Activated naive CD4-positive, alpha-beta T cell (primary cell): ENCODE measurements at regions not wholly inside any gene's neighbourhood (a gene's known extent, or its start where the extent isn't known, plus 50 kb on each side); places are given as distances from the start of the nearest gene placed in this dataset.
"Not testable (repeated sequence)": the region's sequence is repeated elsewhere in the genome, so short reads cannot be mapped to it uniquely, and the experiment has no call there.

ENCODE experiments used
- DNase-seq, 4 experiments: peaks; one replicate each; lab custom pipeline; 2025; lab: John Stamatoyannopoulos, UW

DNA sequence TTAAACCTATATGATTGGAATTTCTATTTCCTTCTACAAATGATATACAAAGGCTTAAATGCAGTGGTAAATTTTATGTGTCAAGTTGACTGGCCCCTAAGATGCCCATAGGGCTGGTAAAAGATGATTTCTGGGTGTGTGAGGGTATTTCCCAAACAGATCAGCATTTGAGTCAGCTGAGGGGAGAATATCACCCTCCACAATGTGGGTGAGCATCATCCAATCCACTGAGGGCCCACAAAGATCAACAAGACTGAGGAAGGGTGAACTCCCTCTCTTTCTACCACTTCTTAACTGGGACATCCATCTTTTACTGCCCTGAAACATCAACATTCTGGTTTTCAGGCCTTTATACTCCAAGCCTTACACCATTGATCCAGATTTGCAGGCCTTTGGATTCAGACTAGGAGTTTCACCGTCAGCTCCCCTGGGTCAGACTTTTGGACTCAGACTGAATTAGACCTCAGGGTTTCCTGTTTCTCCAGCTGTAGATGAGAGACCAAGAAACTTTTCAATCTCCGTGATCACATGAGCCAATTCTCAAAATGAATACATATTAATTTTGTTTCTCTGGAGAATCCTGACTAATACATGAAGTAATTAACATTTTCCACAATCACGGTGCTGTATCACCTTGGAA is 1020.7 kb upstream of the SLIT2 start:
- DNase-seq = no peak

DNA sequence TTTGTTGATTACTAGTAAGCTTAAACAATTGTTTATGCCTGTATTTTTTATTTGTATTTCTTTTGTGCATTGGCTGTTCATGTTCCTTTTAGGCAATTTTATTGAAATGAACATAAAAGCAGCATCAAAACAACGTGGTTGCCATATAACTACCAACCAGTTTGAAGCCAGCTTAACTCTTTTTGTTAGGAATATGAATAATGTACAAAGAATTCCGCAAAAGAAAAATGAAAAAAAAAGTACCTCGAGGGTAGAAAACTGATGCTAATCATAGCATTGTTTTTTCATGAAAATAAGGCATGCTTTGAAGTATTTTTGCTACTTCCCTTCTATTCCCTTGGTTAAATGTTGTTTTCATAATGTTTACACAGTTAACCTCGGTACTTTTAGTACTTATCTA is 1024.0 kb upstream of the SLIT2 start:
- no peak for DNase-seq

GRCh38 chr4:19224820-19225219 is 1026.9 kb upstream of the SLIT2 start:
- no peak for DNase-seq

DNA sequence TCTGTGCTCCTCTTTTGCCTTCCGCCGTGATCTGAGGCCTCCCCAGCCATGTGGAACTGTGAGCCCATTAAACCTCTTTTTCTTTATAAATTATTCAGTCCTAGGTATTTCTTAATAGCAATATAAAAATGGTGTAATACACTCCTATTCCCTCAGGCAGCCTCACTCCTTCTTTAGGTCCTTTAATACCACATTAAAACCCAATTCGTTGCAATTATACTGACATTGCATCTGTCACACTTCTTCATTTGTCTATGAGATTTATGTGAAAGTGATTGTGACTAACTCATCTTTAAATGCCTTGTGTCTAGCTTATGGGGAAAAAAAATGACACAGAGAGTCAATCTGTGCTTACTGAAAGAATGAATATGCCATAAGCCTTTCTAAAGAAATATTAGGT is 1035.2 kb upstream of the SLIT2 start:
- no peak for DNase-seq

- DNase-seq = no peak
Observed at GRCh38 chr4:19214591-19215186, 1037.0 kb upstream of the SLIT2 start.

GRCh38 chr4:19213388-19213787 is 1038.3 kb upstream of the SLIT2 start:
- no peak for DNase-seq

DNA sequence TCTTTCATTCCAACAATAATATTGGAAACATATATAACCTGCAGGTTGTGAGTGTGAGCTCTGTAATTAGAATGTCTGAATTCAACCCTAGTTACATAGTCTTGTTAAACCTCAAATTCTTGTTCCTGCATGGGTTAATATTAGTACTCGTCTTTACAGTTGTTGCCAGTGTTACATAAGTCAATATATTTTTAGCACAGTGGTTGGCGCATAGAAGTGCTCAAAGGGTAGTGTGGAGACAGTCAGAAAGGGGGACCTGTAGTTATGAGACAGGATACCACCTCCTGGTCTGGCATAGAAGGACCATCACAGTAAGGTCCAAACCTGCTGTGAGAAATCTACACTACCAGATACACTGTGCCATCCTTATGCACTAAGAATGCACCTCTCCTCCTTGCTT is 1045.9 kb upstream of the SLIT2 start:
- no peak for DNase-seq

GRCh38 chr4:19197838-19198237 is 1053.9 kb upstream of the SLIT2 start:
- DNase-seq = not testable (repeated sequence)

DNA sequence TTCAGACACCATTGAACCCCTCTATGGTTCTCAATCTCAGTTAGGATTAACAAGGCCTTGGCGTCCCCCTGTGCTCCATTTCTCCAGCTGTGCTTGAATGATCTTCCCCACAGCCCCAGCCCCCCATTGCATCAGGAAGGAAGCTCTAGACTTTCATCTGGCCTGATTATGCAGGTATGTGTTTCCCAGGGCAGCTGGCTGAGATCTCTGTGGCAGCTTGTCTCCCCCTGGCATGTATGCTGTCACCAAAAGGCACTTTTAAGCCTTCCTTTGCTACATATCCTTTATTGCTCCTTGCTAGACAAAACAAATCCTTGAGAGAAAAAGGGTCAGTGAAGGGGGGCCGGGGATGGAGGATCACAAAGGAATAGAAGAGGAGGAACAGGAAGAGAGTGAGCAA is 1056.0 kb upstream of the SLIT2 start:
- no peak for DNase-seq

DNA sequence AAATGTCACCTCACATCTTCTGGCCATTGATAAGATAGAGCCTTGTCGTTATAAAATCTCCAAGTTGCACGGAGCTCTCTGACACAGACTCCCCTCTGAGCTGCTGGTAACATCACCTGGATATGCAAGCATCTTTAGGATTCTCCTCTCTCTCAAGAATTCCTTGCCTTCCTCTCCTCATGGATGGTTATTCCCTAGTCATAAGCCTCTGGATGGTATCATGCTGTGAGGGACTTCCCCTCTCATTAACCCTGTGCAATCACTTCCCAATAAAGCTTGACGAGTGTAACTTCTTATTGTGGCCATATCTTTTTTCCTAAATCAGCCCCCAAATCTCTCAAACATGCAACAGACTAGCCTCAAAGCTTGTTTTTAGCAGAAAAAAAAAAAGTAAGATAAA is 1057.0 kb upstream of the SLIT2 start:
- DNase-seq = no peak

DNA sequence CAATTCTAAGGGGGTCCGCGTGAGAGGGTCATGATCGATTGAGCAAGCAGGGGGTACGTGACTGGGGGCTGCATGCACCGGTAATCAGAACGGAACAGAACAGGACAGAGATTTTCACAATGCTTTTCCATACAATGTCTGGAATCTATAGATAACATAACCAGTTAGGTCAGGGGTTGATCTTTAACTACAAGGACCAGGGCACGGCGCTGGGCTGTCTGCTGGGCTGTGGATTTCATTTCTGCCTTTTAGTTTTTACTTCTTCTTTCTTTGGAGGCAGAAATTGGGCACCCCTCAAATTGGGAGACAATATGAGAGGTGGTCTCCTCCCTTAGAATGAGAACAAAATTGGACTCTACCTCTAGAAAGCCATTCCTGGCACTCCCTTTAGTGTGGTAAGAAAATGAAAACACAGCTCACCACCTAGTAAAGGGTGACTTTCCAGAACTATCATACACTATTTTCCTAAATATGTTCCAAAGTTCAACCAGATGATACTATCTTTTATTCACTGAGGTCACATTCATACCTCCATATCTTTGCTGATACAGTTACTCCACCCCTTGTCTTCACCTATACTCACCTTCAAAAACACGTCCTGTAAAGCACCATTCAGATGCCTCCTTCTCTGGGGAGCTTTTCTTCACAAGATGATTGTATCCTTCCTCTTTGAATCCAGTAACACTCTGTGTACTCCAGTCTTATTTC is 1058.3 kb upstream of the SLIT2 start:
- DNase-seq = no peak

DNA sequence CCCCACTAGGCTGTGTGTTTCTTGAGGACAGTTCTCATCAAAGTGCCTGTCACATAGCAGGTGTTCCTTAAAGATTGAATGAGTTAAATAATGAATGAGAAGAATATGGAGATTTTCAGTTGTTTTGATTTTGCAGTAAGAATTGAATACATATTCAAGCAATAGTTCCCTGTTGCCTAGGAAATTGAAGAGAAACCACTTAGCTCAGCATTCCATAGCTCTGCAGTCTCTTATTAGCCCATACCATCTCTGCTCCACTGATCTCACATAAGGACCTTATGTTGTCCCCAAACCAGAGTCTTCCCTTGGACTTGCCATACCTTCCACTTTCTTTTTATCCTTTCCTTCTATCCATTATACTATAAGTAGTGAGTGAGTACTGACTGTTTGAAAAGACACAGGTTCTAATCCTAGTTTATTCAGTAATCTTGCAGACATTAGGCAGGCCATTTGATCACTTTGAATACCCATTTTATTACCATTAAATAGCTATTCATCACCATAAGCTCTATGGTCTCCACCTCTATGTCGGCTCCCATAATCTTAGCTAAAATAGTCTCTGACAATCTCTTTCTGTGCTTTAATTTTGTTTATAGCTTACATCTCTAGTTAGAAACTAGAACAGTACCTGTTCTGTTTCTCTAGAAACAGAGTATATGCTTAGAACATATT is 1059.6 kb upstream of the SLIT2 start:
- DNase-seq = no peak

GRCh38 chr4:19187691-19188090 is 1064.0 kb upstream of the SLIT2 start:
- DNase-seq = no peak

DNA sequence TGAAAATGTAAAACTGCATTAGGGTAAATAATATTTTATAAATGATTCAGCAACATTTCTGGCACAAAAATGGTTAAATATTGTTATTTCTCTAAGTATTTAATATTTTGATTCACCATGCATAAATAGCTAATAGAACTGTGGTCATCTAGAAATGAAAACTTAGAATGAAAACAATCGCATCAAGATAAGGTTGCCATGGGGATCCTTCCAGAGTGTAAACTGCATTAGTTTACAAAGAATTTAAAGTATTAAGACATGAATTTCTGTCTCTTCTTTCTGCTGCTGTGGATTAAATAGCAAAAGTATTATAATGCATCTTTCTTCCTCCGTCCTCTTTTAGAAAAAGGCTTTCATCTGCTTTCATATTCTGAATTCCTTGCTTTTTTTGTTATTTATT is 1064.6 kb upstream of the SLIT2 start:
- no peak for DNase-seq

- DNase-seq = not testable (repeated sequence)
Observed at GRCh38 chr4:19181631-19182030, 1070.1 kb upstream of the SLIT2 start.

GRCh38 chr4:19178835-19179234 is 1072.9 kb upstream of the SLIT2 start:
- DNase-seq = no peak

GRCh38 chr4:19177616-19178015 is 1074.1 kb upstream of the SLIT2 start:
- DNase-seq = no peak

GRCh38 chr4:19171832-19172231 is 1079.9 kb upstream of the SLIT2 start:
- no peak for DNase-seq

DNA sequence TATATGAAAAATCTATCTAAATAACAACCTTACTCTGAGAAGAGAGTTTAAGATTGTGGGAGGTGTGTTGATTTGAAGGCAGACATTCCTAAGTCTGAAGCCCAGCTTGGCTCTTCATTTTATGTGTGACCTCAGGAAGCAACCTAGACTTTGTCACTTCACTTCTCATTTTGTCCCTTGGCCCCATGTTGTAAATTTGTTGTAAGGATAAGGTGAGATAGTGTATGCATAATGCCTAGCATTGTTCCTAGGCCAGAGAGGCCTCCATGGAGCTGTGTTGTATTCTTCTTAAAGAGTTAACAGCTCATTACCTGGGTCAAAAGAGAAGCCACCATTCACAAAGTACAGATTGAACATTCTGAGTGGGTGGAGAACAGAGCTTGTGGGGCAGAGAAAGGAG is 1084.4 kb upstream of the SLIT2 start:
- DNase-seq = no peak

GRCh38 chr4:19164334-19164733 is 1087.4 kb upstream of the SLIT2 start:
- DNase-seq = no peak

GRCh38 chr4:19159874-19160273 is 1091.8 kb upstream of the SLIT2 start:
- no peak for DNase-seq

- no peak for DNase-seq
Observed at GRCh38 chr4:19158107-19158809, 1093.4 kb upstream of the SLIT2 start.
